ENCODE measurements at regions not wholly inside any gene's neighbourhood (a gene's known extent, or its start where the extent isn't known, plus 50 kb on each side); places are given as distances from the start of the nearest gene placed in this dataset.

- TF ChIP-seq CHD7 (IDR thresholded peaks at IDR 0.05; ENCODE audit: insufficient replicate concordance, low read length) (no peak), USF2 (IDR thresholded peaks at IDR 0.05; ENCODE audit: low read length) (no peak), RAD21 (IDR thresholded peaks at IDR 0.05 in 1 of 2, conservative IDR thresholded peaks at IDR 0.05 in 1 of 2; ENCODE audit: low read depth in 2 of 2, low read length in 2 of 2) (no peak), POLR2AphosphoS5 (IDR thresholded peaks at IDR 0.05; ENCODE audit: low read depth, low read length) (no peak), KDM5A (IDR thresholded peaks at IDR 0.05; ENCODE audit: low read length) (no peak), SP2 (IDR thresholded peaks at IDR 0.05; ENCODE audit: low read length) (no peak)
Observed at GRCh38 chr13:21761770-21762169, 90.9 kb downstream of the FGF9 start (continued).
